GM10248 (cell line): ENCODE measurements at regions not wholly inside any gene's neighbourhood (a gene's known extent, or its start where the extent isn't known, plus 50 kb on each side); places are given as distances from the start of the nearest gene placed in this dataset.

ENCODE experiments used
- CTCF ChIA-PET: fragments of 300-600 bp; sonication (Branson Sonifier 250); formaldehyde crosslinking; extraction: SDS; loops from one replicate; lab custom pipeline; 2021; ENCODE audit warnings: antibody characterized with exemption; lab: Yijun Ruan, JAX
- POLR2A ChIA-PET: fragments of 350-650 bp; sonication (Branson Sonifier 250); formaldehyde crosslinking; extraction: SDS; loops from one replicate; lab custom pipeline; 2020; ENCODE audit warnings: antibody characterized with exemption; lab: Yijun Ruan, JAX
- DNase-seq: peaks from one replicate; pipeline ENCODE4 v3.0.0; 2012; ENCODE audit errors: extremely low spot score
- TF ChIP-seq, protein P1 (sequence below): IDR thresholded peaks from 2 replicates; pipeline ENCODE4 v1.5.1; 2012; ENCODE audit warnings: mild to moderate bottlenecking, low read depth; ENCODE audit errors: extremely low read depth, missing control alignments, control extremely low read depth

DNA sequence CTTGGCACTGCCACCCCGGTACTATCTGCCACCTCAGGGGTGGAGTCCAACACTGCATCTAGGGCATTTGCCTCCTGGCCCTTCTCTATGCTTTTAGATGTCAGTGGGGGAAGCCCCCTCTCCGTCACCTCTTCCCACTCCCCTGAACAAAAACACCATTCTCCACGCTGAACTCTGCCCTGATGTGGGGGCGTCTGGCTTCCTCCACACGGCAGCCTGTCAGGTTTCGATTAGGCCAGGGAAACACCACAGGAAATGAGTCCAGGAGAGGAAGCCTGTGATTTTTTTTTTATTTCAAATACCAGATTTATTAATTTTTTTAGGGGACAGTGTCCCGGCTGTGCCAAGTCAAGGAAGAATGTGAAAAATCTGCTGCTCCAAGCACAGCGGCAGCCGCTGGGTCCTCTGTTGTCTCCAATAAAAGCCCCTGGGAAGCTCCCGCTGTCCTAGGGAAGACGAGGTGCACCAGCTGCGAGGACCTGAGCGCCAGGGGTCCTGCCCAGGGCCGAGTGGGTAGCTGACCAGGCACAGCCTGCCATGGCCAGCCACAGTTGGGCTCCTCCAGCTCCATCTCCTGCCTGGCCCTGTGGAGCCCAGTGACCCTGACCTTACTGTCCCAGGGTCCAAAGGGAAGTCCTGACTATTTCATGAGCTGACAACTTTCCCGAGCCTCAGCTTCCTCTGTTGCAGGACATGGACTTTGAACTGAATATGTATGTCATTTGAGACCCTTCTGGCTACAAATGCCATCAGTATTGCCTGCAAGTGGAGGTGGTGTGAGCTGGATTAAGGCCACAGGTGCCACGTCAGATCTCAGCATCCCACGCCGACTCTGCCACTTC, 336.7 kb downstream of the FOXL1 start:
- DNase-seq = no peak
- POLR2A ChIA-PET = no interaction called here
- TF ChIP-seq, protein P1, sequence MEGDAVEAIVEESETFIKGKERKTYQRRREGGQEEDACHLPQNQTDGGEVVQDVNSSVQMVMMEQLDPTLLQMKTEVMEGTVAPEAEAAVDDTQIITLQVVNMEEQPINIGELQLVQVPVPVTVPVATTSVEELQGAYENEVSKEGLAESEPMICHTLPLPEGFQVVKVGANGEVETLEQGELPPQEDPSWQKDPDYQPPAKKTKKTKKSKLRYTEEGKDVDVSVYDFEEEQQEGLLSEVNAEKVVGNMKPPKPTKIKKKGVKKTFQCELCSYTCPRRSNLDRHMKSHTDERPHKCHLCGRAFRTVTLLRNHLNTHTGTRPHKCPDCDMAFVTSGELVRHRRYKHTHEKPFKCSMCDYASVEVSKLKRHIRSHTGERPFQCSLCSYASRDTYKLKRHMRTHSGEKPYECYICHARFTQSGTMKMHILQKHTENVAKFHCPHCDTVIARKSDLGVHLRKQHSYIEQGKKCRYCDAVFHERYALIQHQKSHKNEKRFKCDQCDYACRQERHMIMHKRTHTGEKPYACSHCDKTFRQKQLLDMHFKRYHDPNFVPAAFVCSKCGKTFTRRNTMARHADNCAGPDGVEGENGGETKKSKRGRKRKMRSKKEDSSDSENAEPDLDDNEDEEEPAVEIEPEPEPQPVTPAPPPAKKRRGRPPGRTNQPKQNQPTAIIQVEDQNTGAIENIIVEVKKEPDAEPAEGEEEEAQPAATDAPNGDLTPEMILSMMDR = no peak
- CTCF ChIA-PET = interaction anchor here (1.0 to 1.1 kb wide), 2 partner anchors 20 to 147 kb away, joined by 3 read pairs; no protein-coding TSS in a partner anchor

DNA sequence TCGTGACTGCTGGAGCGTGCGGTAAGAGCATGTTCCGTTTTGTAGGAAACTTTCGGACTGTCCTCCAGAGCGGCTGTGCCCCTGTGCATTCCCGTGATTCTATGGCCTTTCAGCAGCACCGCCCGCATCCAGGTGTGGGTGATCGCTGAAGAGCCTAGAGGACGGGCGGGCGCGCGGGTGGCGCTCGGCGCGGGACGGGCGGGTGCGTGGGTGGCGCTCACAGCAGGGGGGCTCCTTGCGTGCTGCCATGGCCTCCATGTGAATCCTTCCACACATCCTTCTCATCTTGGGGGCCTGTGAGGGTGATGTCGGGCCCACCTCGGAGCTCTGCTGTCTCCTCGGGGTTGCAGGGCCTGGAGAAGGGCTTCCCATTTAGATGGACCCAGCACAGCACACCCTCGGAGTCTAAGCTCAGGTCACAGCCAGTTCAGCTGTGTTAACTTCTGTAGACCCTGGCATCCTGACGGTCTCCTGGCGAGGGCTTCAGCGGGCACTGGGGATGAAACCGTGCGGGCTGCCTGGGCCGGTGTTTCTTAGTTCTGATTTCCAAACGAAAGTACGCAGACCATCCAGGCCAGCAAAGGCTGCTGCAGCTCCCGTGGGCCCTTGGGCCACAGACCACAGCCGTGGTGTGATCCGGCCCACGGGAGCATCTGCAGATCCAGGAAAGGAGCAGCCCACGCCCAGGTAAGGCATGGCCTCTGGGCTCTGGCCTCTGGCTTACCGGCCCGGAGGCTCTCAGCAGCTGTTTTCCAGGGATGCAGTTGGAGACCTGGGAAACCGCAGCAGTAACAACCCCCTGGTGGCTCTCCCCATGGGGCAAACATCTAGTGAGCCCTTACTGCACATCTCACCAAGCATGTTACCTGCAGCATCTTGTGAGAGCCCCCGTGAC, 339.4 kb downstream of the FOXL1 start:
- ChIA-PET CTCF (interaction anchor here (1.0 kb wide), 1 partner anchor 16 kb away, joined by 3 read pairs; no protein-coding TSS in a partner anchor), POLR2A (no interaction called here)
- TF ChIP-seq, protein P1 = no peak
- DNase-seq = no peak

DNA sequence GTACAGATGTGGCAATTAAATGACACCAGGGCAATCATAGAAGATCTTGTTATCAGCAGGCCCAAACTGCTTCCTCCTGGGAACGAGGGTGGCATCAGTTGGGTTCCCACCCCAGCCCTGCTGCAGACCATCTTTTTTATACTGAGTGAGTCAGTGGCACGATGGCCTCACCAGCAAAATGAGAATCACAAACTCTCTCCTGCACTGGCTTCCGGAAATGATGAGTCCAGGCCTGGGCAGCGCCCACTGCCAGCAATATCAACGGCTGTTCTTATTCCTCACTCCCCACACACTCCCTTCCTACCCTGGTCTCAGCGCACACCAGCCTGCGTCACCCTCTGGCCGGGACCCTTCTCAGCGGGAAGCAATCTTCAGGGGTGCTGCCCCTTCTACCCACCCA, 340.3 kb downstream of the FOXL1 start:
- CTCF ChIA-PET = interaction anchor here (1.0 kb wide), 1 partner anchor 16 kb away, joined by 3 read pairs; no protein-coding TSS in a partner anchor

DNA sequence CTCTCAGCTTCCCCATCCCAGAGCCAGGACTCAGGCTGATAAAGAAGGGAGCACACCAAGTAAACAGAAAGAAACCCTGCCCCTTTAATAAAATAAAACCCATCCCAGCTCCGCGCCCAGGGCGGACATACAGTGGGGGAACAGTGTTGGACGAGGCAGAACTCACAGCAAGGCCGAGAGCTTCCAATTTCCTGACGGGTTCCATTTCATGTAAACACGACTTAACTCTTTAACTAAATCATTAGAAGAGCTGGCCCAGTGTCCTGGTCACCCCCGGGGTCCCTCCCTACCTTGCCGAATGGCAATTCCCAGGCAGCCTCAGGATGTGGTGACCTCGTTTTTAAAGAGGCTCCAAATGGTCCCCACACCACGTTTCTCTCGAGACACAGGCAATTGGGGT, 340.7 kb downstream of the FOXL1 start:
- TF ChIP-seq, protein P1 = no peak
- DNase-seq = no peak
- ChIA-PET CTCF (no interaction called here), POLR2A (no interaction called here)

More for the DNA sequence above, 340.3 kb downstream of the FOXL1 start:
- POLR2A ChIA-PET = no interaction called here
- TF ChIP-seq, protein P1 = no peak
- no peak for DNase-seq

DNA sequence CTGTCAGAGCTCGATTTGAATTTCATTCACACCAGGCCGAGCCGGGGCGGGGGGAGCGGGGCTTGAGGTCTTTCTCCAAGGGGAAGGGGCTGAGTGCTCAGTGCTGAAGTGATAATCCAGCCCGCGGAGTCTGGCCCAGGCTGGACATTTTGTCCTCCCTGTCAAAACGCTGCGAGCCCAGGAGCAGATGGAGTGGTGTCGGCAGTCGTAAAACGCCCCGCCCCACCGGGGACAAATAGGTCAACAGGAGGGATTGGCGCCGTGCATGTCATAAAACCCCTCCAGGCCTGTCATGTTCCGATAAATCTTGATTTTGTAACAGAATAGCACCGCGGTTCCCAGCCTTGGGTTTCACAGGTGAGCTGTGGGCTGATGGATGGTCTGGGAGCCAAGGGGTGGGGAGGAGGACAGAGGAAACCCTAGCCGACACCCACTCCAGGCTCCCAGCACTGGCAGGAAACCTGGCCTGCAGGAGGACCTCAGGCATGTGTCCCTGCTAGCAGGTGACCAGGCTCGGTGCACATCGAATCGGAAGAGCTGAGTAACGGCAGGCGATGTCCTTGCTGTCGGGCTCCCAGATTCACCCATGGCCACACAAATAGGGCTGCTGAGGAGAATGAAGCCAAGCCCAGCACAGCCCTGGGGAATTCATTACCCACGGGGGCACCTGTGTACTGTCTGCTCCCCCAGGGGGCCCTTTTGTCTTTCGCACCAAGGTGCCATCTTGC, 341.4 kb downstream of the FOXL1 start:
- no peak for DNase-seq
- POLR2A ChIA-PET = no interaction called here
- CTCF ChIA-PET = no interaction called here
- TF ChIP-seq, protein P1 = no peak

DNA sequence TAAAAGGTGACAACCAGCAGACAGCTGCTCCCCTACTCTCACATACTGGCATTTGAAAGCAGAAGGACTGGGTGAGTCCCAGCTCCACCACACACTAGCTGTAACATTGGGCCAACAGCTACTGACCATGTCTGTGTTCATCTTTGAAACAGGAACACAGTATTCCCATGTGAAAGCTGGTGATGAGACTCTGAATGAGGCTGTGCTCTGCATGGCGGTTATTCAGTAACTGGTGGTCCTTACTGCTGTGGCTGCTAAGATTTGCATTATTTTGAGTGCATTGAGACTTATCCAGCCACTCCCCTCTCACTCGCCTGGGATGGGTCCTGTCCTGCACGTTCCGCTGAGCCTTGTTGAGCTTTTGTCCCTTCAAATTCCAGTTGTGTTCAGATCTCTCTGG, 342.9 kb downstream of the FOXL1 start:
- ChIA-PET CTCF (interaction anchor here (0.9 to 1.2 kb wide), 2 partner anchors 10 to 13 kb away, joined by 3 read pairs; no protein-coding TSS in a partner anchor), POLR2A (no interaction called here)
- TF ChIP-seq, protein P1 = no peak
- DNase-seq = no peak
